HCT116 (cell line): ENCODE measurements at regions not wholly inside any gene's neighbourhood (a gene's known extent, or its start where the extent isn't known, plus 50 kb on each side); places are given as distances from the start of the nearest gene placed in this dataset.

Source experiments
- EGR1 ChIP-seq: IDR thresholded peaks from 2 replicates; pipeline ENCODE4 v1.6.1; 2012; ENCODE audit warnings: low read depth
- ELF1 ChIP-seq: IDR thresholded peaks from 2 replicates; pipeline ENCODE4 v1.6.1; 2012; ENCODE audit warnings: low read depth, borderline replicate concordance
- EZH2 ChIP-seq: fragments of 200-600 bp; sonication (generic); IDR thresholded peaks from 2 replicates; pipeline ENCODE4 v1.6.1; 2017; ENCODE audit warnings: antibody characterized with exemption, mixed run types
- EZH2phosphoT487 ChIP-seq: fragments of 200-600 bp; IDR thresholded peaks from 2 replicates; pipeline ENCODE4 v1.6.1; 2018; ENCODE audit warnings: antibody characterized with exemption, borderline replicate concordance
- POLR2A ChIP-seq: IDR thresholded peaks from 2 replicates; pipeline ENCODE4 v1.7.0; 2011; ENCODE audit warnings: borderline replicate concordance; ENCODE audit not compliant: insufficient read depth, insufficient read length; ENCODE audit errors: extremely low read depth
- POLR2AphosphoS5 ChIP-seq: IDR thresholded peaks from 2 replicates; pipeline ENCODE4 v1.6.1; 2011; ENCODE audit warnings: mild to moderate bottlenecking, low read depth, low read length, moderate library complexity
- SRF ChIP-seq: IDR thresholded peaks from 2 replicates; pipeline ENCODE4 v1.6.1; 2012; ENCODE audit warnings: low read depth
- ZNF274 ChIP-seq: fragments of 200-500 bp; sonication (Bioruptor generic); IDR thresholded peaks from 2 replicates; pipeline ENCODE4 v1.6.1; 2014; ENCODE audit warnings: mild to moderate bottlenecking, low read depth, low read length, inconsistent platforms
- TF ChIP-seq, protein P1 (sequence below), 3 experiments: fragments of 200-600 bp in 1 of 3; sonication (generic) in 1 of 3; IDR thresholded peaks in 2 of 3; conservative IDR thresholded peaks in 1 of 3; 2 replicates each; pipeline ENCODE4 v1.5.1; 2012 to 2017; ENCODE audit warnings: low read depth in 2 of 3, low read length in 2 of 3, antibody characterized with exemption in 1 of 3, borderline replicate concordance in 1 of 3, control low read depth in 1 of 3, mild to moderate bottlenecking in 1 of 3, mixed read lengths in 1 of 3, mixed run types in 1 of 3, moderate library complexity in 1 of 3; ENCODE audit not compliant: insufficient read depth in 1 of 3
- TF ChIP-seq, protein P2 (sequence below): IDR thresholded peaks from 2 replicates; pipeline ENCODE4 v1.6.1; 2011; ENCODE audit warnings: mild to moderate bottlenecking, low read length, moderate library complexity; ENCODE audit not compliant: insufficient replicate concordance; ENCODE audit errors: extremely low read depth
- TF ChIP-seq, protein P3 (sequence below): IDR thresholded peaks from 2 replicates; pipeline ENCODE4 v1.6.1; 2012; ENCODE audit warnings: low read depth

DNA sequence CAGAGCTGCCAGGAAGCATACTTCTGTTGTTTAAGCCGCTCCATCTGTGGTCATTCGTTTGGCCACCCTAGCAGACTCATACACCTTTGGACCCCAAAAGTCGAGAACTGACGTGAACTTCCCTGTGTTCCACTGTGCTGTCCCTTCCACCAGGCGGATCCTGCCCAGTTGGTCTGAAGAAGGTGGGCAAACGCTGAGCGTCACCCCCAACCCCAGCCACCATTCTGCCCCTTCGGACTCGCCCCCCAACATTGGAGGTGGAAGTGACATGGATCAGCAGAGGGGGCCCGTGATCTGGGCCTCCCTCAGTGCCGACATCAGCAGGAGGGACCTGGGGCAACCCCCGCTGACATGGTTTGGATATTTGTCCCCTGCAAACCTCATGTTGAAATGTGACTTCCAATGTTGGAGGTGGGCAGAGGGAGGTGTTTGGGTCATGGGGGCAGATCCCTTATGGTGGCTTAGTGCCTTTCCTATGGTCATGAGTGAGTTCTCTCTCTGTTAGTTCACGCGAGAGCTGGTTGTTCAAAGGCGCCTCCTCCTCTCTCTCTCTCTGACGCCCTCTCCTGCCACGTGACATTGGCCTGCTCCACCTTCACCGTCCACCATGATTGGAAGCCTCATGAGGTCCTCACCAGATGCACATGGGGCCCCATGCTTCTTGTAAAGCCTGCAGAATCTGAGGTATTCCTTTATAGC, 93.6 kb upstream of the ZNF507 start:
- TF ChIP-seq ELF1, result no peak
- no peak for TF ChIP-seq EZH2phosphoT487
- TF ChIP-seq, protein P1, sequence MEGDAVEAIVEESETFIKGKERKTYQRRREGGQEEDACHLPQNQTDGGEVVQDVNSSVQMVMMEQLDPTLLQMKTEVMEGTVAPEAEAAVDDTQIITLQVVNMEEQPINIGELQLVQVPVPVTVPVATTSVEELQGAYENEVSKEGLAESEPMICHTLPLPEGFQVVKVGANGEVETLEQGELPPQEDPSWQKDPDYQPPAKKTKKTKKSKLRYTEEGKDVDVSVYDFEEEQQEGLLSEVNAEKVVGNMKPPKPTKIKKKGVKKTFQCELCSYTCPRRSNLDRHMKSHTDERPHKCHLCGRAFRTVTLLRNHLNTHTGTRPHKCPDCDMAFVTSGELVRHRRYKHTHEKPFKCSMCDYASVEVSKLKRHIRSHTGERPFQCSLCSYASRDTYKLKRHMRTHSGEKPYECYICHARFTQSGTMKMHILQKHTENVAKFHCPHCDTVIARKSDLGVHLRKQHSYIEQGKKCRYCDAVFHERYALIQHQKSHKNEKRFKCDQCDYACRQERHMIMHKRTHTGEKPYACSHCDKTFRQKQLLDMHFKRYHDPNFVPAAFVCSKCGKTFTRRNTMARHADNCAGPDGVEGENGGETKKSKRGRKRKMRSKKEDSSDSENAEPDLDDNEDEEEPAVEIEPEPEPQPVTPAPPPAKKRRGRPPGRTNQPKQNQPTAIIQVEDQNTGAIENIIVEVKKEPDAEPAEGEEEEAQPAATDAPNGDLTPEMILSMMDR (IDR thresholded peaks at IDR 0.05 in 2 of 3, conservative IDR thresholded peaks at IDR 0.05 in 1 of 3; ENCODE audit: borderline replicate concordance in 1 of 3, insufficient read depth in 1 of 3, low read depth in 2 of 3, low read length in 2 of 3), result no peak
- no peak for TF ChIP-seq EZH2
- TF ChIP-seq ZNF274, result no peak
- TF ChIP-seq POLR2A, result no peak
- TF ChIP-seq, protein P2, sequence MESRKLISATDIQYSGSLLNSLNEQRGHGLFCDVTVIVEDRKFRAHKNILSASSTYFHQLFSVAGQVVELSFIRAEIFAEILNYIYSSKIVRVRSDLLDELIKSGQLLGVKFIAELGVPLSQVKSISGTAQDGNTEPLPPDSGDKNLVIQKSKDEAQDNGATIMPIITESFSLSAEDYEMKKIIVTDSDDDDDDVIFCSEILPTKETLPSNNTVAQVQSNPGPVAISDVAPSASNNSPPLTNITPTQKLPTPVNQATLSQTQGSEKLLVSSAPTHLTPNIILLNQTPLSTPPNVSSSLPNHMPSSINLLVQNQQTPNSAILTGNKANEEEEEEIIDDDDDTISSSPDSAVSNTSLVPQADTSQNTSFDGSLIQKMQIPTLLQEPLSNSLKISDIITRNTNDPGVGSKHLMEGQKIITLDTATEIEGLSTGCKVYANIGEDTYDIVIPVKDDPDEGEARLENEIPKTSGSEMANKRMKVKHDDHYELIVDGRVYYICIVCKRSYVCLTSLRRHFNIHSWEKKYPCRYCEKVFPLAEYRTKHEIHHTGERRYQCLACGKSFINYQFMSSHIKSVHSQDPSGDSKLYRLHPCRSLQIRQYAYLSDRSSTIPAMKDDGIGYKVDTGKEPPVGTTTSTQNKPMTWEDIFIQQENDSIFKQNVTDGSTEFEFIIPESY, result no peak
- TF ChIP-seq, protein P3, sequence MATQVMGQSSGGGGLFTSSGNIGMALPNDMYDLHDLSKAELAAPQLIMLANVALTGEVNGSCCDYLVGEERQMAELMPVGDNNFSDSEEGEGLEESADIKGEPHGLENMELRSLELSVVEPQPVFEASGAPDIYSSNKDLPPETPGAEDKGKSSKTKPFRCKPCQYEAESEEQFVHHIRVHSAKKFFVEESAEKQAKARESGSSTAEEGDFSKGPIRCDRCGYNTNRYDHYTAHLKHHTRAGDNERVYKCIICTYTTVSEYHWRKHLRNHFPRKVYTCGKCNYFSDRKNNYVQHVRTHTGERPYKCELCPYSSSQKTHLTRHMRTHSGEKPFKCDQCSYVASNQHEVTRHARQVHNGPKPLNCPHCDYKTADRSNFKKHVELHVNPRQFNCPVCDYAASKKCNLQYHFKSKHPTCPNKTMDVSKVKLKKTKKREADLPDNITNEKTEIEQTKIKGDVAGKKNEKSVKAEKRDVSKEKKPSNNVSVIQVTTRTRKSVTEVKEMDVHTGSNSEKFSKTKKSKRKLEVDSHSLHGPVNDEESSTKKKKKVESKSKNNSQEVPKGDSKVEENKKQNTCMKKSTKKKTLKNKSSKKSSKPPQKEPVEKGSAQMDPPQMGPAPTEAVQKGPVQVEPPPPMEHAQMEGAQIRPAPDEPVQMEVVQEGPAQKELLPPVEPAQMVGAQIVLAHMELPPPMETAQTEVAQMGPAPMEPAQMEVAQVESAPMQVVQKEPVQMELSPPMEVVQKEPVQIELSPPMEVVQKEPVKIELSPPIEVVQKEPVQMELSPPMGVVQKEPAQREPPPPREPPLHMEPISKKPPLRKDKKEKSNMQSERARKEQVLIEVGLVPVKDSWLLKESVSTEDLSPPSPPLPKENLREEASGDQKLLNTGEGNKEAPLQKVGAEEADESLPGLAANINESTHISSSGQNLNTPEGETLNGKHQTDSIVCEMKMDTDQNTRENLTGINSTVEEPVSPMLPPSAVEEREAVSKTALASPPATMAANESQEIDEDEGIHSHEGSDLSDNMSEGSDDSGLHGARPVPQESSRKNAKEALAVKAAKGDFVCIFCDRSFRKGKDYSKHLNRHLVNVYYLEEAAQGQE, result no peak
- TF ChIP-seq SRF, result no peak
- TF ChIP-seq POLR2AphosphoS5, result no peak
- no peak for TF ChIP-seq EGR1
